Endothelial cell of umbilical vein (primary cell): ENCODE measurements at regions not wholly inside any gene's neighbourhood (a gene's known extent, or its start where the extent isn't known, plus 50 kb on each side); places are given as distances from the start of the nearest gene placed in this dataset.
"Not testable (repeated sequence)": the region's sequence is repeated elsewhere in the genome, so short reads cannot be mapped to it uniquely, and the experiment has no call there.

Source experiments
- BruUV-seq: library from RNA; stranded (reverse); fragments of 400-500 nt; replicated peaks from 2 replicates; lab custom pipeline; 2021; lab: Mats Ljungman, UMichigan
- CTCF ChIA-PET: fragments of 300-600, 350-600 bp; sonication (Branson Sonifier 250); formaldehyde crosslinking; loops from one replicate; lab custom pipeline; 2021; ENCODE audit warnings: antibody characterized with exemption, inconsistent platforms; lab: Charles Lee
- POLR2A ChIA-PET: fragments of 300-600, 350-600 bp; sonication (Branson Sonifier 250); formaldehyde crosslinking; loops from one replicate; lab custom pipeline; 2021; ENCODE audit warnings: antibody characterized with exemption, inconsistent platforms; lab: Charles Lee
- DNase-seq: peaks from one replicate; pipeline ENCODE4 v3.0.0-alpha.2; 2011; ENCODE audit warnings: low read depth, low spot score
- FAIRE-seq: peaks from 2 replicates; lab custom pipeline; 2011; peaks lifted over from hg19 to GRCh38; lab: Jason Lieb, UNC
- H2AFZ ChIP-seq: 2 replicates; pipeline ENCODE4 v1.6.0; 2012; ENCODE audit warnings: low read depth, low read length, control low read depth, inconsistent platforms
- H3K27ac ChIP-seq: 2 replicates; pipeline ENCODE4 v1.5.1; 2011; ENCODE audit warnings: low read depth, mild to moderate bottlenecking, control low read depth, low read length, moderate library complexity; ENCODE audit not compliant: insufficient read depth
- H3K27me3 ChIP-seq, 2 experiments: 2 replicates each; pipeline versions ENCODE4 v1.6.0 to v1.6.1; 2011; ENCODE audit warnings: low read length in 2 of 2, mixed read lengths in 1 of 2; ENCODE audit not compliant: control insufficient read depth in 2 of 2, insufficient read depth in 2 of 2
- H3K36me3 ChIP-seq, 2 experiments: 2 replicates in 1 of 2; 3 replicates in 1 of 2; pipeline ENCODE4 v1.5.1; 2011; ENCODE audit warnings: low read length in 2 of 2, mild to moderate bottlenecking in 1 of 2, moderate library complexity in 1 of 2; ENCODE audit not compliant: control insufficient read depth in 2 of 2, insufficient read depth in 2 of 2; ENCODE audit errors: extremely low read depth in 1 of 2
- H3K4me1 ChIP-seq: 3 replicates; pipeline ENCODE4 v1.5.1; 2011; ENCODE audit warnings: mild to moderate bottlenecking, low read length; ENCODE audit not compliant: control insufficient read depth, insufficient read depth; ENCODE audit errors: extremely low read depth
- H3K4me2 ChIP-seq: 2 replicates; pipeline ENCODE4 v1.6.1; 2011; ENCODE audit warnings: low read length, control low read depth, mixed read lengths; ENCODE audit not compliant: insufficient read depth
- H3K4me3 ChIP-seq, 3 experiments: fragments of 200-600 bp in 1 of 3; sonication (generic), shearing (Covaris generic) in 1 of 3; replicated peaks in 1 of 3; 2 replicates each; pipeline ENCODE4 v1.5.1; 2011 to 2016; ENCODE audit warnings: control low read depth in 3 of 3, low read length in 3 of 3, mild to moderate bottlenecking in 2 of 3, inconsistent platforms in 1 of 3, low read depth in 1 of 3, moderate library complexity in 1 of 3; ENCODE audit not compliant: insufficient read depth in 1 of 3
- H3K79me2 ChIP-seq: 2 replicates; pipeline ENCODE4 v1.6.0; 2012; ENCODE audit warnings: low read length, inconsistent platforms; ENCODE audit not compliant: control insufficient read depth, insufficient read depth
- H3K9ac ChIP-seq: replicated peaks from 2 replicates; pipeline ENCODE3; 2011; ENCODE audit warnings: low read length, control low read depth; ENCODE audit not compliant: insufficient read depth; ENCODE audit errors: extremely low read depth
- H3K9me1 ChIP-seq: replicated peaks from 3 replicates; pipeline ENCODE4 v1.6.0; 2011; ENCODE audit warnings: mild to moderate bottlenecking, low read length; ENCODE audit not compliant: control insufficient read depth, insufficient read depth; ENCODE audit errors: extremely low read depth
- H3K9me3 ChIP-seq: replicated peaks from 2 replicates; pipeline ENCODE4 v1.5.1; 2012; ENCODE audit warnings: low read length, inconsistent platforms; ENCODE audit not compliant: control insufficient read depth, insufficient read depth
- H4K20me1 ChIP-seq: replicated peaks from 2 replicates; pipeline ENCODE3; 2011; ENCODE audit warnings: mild to moderate bottlenecking, low read length; ENCODE audit not compliant: control insufficient read depth, insufficient read depth; ENCODE audit errors: extremely low read depth
- CTCF ChIP-seq, 2 donors: IDR thresholded peaks; 1 replicate in 1 of 2; 2 replicates in 1 of 2; pipeline ENCODE4 v1.5.1; 2011; ENCODE audit warnings: low read length in 2 of 2, mild to moderate bottlenecking in 2 of 2, moderate library complexity in 2 of 2, control low read depth in 1 of 2, inconsistent platforms in 1 of 2, low read depth in 1 of 2; ENCODE audit not compliant: insufficient read depth in 1 of 2; ENCODE audit errors: extremely low read depth in 1 of 2
- EZH2 ChIP-seq: IDR thresholded peaks from 2 replicates; pipeline ENCODE4 v1.6.1; 2012; ENCODE audit warnings: borderline replicate concordance, low read depth, mild to moderate bottlenecking, moderate library complexity, low read length, inconsistent platforms; ENCODE audit not compliant: severe bottlenecking
- FOS ChIP-seq: IDR thresholded peaks from 2 replicates; pipeline ENCODE4 v1.6.1; 2011; ENCODE audit warnings: mild to moderate bottlenecking, low read length, moderate library complexity, borderline replicate concordance; ENCODE audit not compliant: insufficient read depth
- GATA2 ChIP-seq: IDR thresholded peaks from 2 replicates; pipeline ENCODE4 v1.7.0; 2011; ENCODE audit warnings: low read depth, mild to moderate bottlenecking, moderate library complexity, mixed read lengths, low read length; ENCODE audit not compliant: insufficient read length, insufficient read depth
- JUN ChIP-seq: IDR thresholded peaks from 2 replicates; pipeline ENCODE4 v1.6.1; 2011; ENCODE audit warnings: borderline replicate concordance, low read depth; ENCODE audit not compliant: insufficient read length, insufficient read depth
- MAX ChIP-seq: IDR thresholded peaks from 2 replicates; pipeline ENCODE4 v1.6.1; 2011; ENCODE audit not compliant: insufficient read depth, insufficient read length
- MYC ChIP-seq: IDR thresholded peaks from one replicate; pipeline ENCODE4 v1.6.1; 2011; ENCODE audit warnings: mild to moderate bottlenecking, low read depth, low read length
- POLR2A ChIP-seq: IDR thresholded peaks from 2 replicates; pipeline ENCODE4 v1.6.1; 2012; ENCODE audit warnings: low read depth, mild to moderate bottlenecking, control low read depth, low read length
- POLR2AphosphoS5 ChIP-seq: IDR thresholded peaks from 2 replicates; pipeline ENCODE4 v1.6.1; 2012; ENCODE audit warnings: low read depth, mild to moderate bottlenecking, control low read depth, low read length, moderate library complexity; ENCODE audit not compliant: insufficient read depth
- dilution Hi-C: fragments of 300-500 bp; cut with MboI; formaldehyde crosslinking; loops from one replicate; pipeline ENCODE4 v1.15.0; 2019; ENCODE audit warnings: low sequenced_read_pairs; ENCODE audit not compliant: extremely low pct_ligation_motif_present
- intact Hi-C: fragments of 100-400 bp; cut with micrococcal nuclease; formaldehyde crosslinking; loops from one replicate; pipeline ENCODE4 v1.10.0; 2022

- Histone ChIP-seq H2AFZ (no peak overlapping the region), H3K27me3 (no peaks in the 10 kb centered on the region), H3K9me3 (peaks cover 5% of the 10 kb centered on the region), H3K4me2 (no peak overlapping the region), H4K20me1 (no peaks in the 10 kb centered on the region), H3K36me3 (no peaks in the 10 kb centered on the region), H3K4me3 (no peak overlapping the region), H3K27ac (no peak overlapping the region), H3K79me2 (no peaks in the 10 kb centered on the region), H3K4me1 (no peaks in the 10 kb centered on the region), H3K9ac (no peak overlapping the region), H3K9me1 (no peaks in the 10 kb centered on the region)
- dilution Hi-C loops = no loop called here
- no peak for TF ChIP-seq FOS
- no peak for TF ChIP-seq GATA2
- no peak for TF ChIP-seq CTCF (IDR thresholded peaks at IDR 0.05; ENCODE audit: extremely low read depth in 1 of 2, insufficient read depth in 1 of 2, low read depth in 1 of 2, low read length in 2 of 2)
- no peak for TF ChIP-seq POLR2AphosphoS5
- no peak for TF ChIP-seq MAX
- TF ChIP-seq POLR2A = no peak
- TF ChIP-seq EZH2 = no peak
- no peak for TF ChIP-seq MYC
- no peak for TF ChIP-seq JUN
- DNase-seq (no peak), FAIRE-seq (no peak)
- ChIA-PET CTCF (no interaction called here), POLR2A (no interaction called here)
- BruUV-seq = no TSS peak
- intact Hi-C loops = no loop called here
These were observed 265.0 kb downstream of the NPHP4 start for GRCh38 chr1:5727191-5727590.

GRCh38 chr1:5726586-5727184 is 265.5 kb downstream of the NPHP4 start:
- H4K20me1 ChIP-seq, CTCF ChIA-PET, H3K27ac ChIP-seq, H3K9me1 ChIP-seq, H3K9me3 ChIP-seq, H3K4me1 ChIP-seq, intact Hi-C loops, H3K4me3 ChIP-seq, H3K79me2 ChIP-seq, H3K4me2 ChIP-seq, H3K9ac ChIP-seq, H3K27me3 ChIP-seq, BruUV-seq, DNase-seq, H3K36me3 ChIP-seq, dilution Hi-C loops, POLR2A ChIA-PET, FAIRE-seq, H2AFZ ChIP-seq: not testable (repeated sequence)
